HCT116 (cell line): ENCODE measurements at regions not wholly inside any gene's neighbourhood (a gene's known extent, or its start where the extent isn't known, plus 50 kb on each side); places are given as distances from the start of the nearest gene placed in this dataset.

Source experiments
- ATAC-seq: fragments of 200-7000 bp; cut with Tn5 transposase; 2 replicates; pipeline ENCODE4 v1.9.1; 2020; ENCODE audit warnings: mild to moderate bottlenecking, moderate library complexity
- BruUV-seq: library from RNA; stranded (reverse); fragments of 400-500 nt; replicated peaks from 2 replicates; lab custom pipeline; 2021; lab: Mats Ljungman, UMichigan
- CTCF ChIA-PET: fragments of 300-600 bp; sonication (Branson Sonifier 250); formaldehyde crosslinking; loops from one replicate; lab custom pipeline; 2021; ENCODE audit warnings: antibody characterized with exemption; lab: Charles Lee
- POLR2A ChIA-PET: fragments of 300-600, 350-600 bp; sonication (Branson Sonifier 250); formaldehyde crosslinking; loops from one replicate; lab custom pipeline; 2021; ENCODE audit warnings: antibody characterized with exemption; lab: Charles Lee
- RAD21 ChIA-PET, 2 experiments: fragments of 300-600 bp; sonication (Branson Sonifier 250); formaldehyde crosslinking; loops; one replicate each; lab custom pipeline; 2023; ENCODE audit warnings: low total read pairs in 2 of 2; ENCODE audit not compliant: uncharacterized antibody in 2 of 2, unreplicated experiment in 2 of 2, low non-redundant PET in 1 of 2; lab: Charles Lee
- DNase-seq: peaks from one replicate; pipeline ENCODE4 v3.0.0-alpha.2; 2010; ENCODE audit warnings: low read depth, low spot score
- H2AFZ ChIP-seq: fragments of 200-600 bp; shearing (Covaris generic), sonication (generic); 2 replicates; pipeline ENCODE4 v1.6.1; 2017; ENCODE audit warnings: low read depth, mixed run types, mixed read lengths, antibody characterized with exemption, low read length; ENCODE audit not compliant: poor library complexity, severe bottlenecking
- H3K27ac ChIP-seq: 2 replicates; pipeline ENCODE4 v1.5.1; 2012; ENCODE audit warnings: low read depth, low read length
- H3K27me3 ChIP-seq: fragments of 200-600 bp; sonication (generic); 2 replicates; pipeline ENCODE4 v1.6.1; 2016; ENCODE audit warnings: mixed run types, low read length, mixed read lengths; ENCODE audit not compliant: insufficient read depth
- H3K36me3 ChIP-seq, 2 experiments: fragments of 200-500 bp in 1 of 2; fragments of 200-600 bp in 1 of 2; sonication (Bioruptor generic) in 1 of 2; sonication (generic) in 1 of 2; 2 replicates each; pipeline versions ENCODE4 v1.5.1 to v1.6.1; 2014 to 2016; ENCODE audit warnings: low read length in 2 of 2, inconsistent platforms in 1 of 2, mixed read lengths in 1 of 2, mixed run types in 1 of 2; ENCODE audit not compliant: insufficient read depth in 2 of 2, control insufficient read depth in 1 of 2
- H3K4me1 ChIP-seq, 2 experiments: fragments of 200-600 bp in 1 of 2; sonication (generic) in 1 of 2; 2 replicates each; pipeline versions ENCODE4 v1.5.1 to v1.6.1; 2012 to 2017; ENCODE audit warnings: low read length in 2 of 2, inconsistent platforms in 1 of 2, mild to moderate bottlenecking in 1 of 2, mixed read lengths in 1 of 2, mixed run types in 1 of 2, moderate library complexity in 1 of 2; ENCODE audit not compliant: insufficient read depth in 2 of 2, control insufficient read depth in 1 of 2
- H3K4me2 ChIP-seq: fragments of 200-600 bp; sonication (generic); 2 replicates; pipeline ENCODE4 v1.6.1; 2017; ENCODE audit warnings: mixed run types, low read length, mixed read lengths
- H3K4me3 ChIP-seq, 2 experiments: fragments of 200-600 bp in 1 of 2; sonication (generic) in 1 of 2; replicated peaks in 1 of 2; 2 replicates each; pipeline ENCODE4 v1.5.1; 2011 to 2016; ENCODE audit warnings: low read length in 2 of 2, control low read depth in 1 of 2, low read depth in 1 of 2, mild to moderate bottlenecking in 1 of 2, mixed read lengths in 1 of 2, mixed run types in 1 of 2
- H3K79me2 ChIP-seq: fragments of 200-600 bp; sonication (generic); 2 replicates; pipeline ENCODE4 v1.6.1; 2017; ENCODE audit warnings: mild to moderate bottlenecking, mixed run types, low read length, moderate library complexity, mixed read lengths; ENCODE audit not compliant: insufficient read depth
- H3K9ac ChIP-seq: fragments of 200-600 bp; sonication (generic); 2 replicates; pipeline ENCODE4 v1.6.1; 2016; ENCODE audit warnings: low read length, mixed read lengths
- H3K9me2 ChIP-seq: fragments of 200-600 bp; sonication (generic), shearing (Covaris generic); 2 replicates; pipeline ENCODE4 v1.6.1; 2017; ENCODE audit warnings: mixed run types, mild to moderate bottlenecking, moderate library complexity; ENCODE audit not compliant: insufficient read depth
- H3K9me3 ChIP-seq, 2 experiments: fragments of 200-500 bp in 1 of 2; fragments of 200-600 bp in 1 of 2; sonication (Bioruptor generic) in 1 of 2; sonication (generic) in 1 of 2; 2 replicates each; pipeline ENCODE4 v1.6.1; 2014 to 2017; ENCODE audit warnings: low read length in 2 of 2, mixed read lengths in 2 of 2, inconsistent platforms in 1 of 2, low read depth in 1 of 2, mild to moderate bottlenecking in 1 of 2, mixed run types in 1 of 2, moderate library complexity in 1 of 2; ENCODE audit not compliant: control insufficient read depth in 1 of 2, insufficient read depth in 1 of 2
- H4K20me1 ChIP-seq: fragments of 200-600 bp; sonication (generic), shearing (Covaris generic); 2 replicates; pipeline ENCODE4 v1.6.1; 2017; ENCODE audit warnings: mixed run types, mild to moderate bottlenecking, moderate library complexity; ENCODE audit not compliant: insufficient read depth
- CBX3 ChIP-seq: IDR thresholded peaks from 2 replicates; pipeline ENCODE4 v1.6.1; 2012; ENCODE audit warnings: low read depth
- CEBPB ChIP-seq: IDR thresholded peaks from 2 replicates; pipeline ENCODE4 v1.6.1; 2012; ENCODE audit warnings: low read depth
- ELF1 ChIP-seq: IDR thresholded peaks from 2 replicates; pipeline ENCODE4 v1.6.1; 2012; ENCODE audit warnings: low read depth, borderline replicate concordance
- EZH2 ChIP-seq: fragments of 200-600 bp; sonication (generic); IDR thresholded peaks from 2 replicates; pipeline ENCODE4 v1.6.1; 2017; ENCODE audit warnings: antibody characterized with exemption, mixed run types
- FOSL1 ChIP-seq: IDR thresholded peaks from 2 replicates; pipeline ENCODE4 v1.6.1; 2012; ENCODE audit warnings: low read depth
- POLR2A ChIP-seq: IDR thresholded peaks from 2 replicates; pipeline ENCODE4 v1.7.0; 2011; ENCODE audit warnings: borderline replicate concordance; ENCODE audit not compliant: insufficient read depth, insufficient read length; ENCODE audit errors: extremely low read depth
- POLR2AphosphoS5 ChIP-seq: IDR thresholded peaks from 2 replicates; pipeline ENCODE4 v1.6.1; 2011; ENCODE audit warnings: mild to moderate bottlenecking, low read depth, low read length, moderate library complexity
- RAD21 ChIP-seq: IDR thresholded peaks from 2 replicates; pipeline ENCODE4 v1.6.1; 2012; ENCODE audit warnings: low read depth, mild to moderate bottlenecking
- SIN3A ChIP-seq: IDR thresholded peaks from 2 replicates; pipeline ENCODE4 v1.6.1; 2012; ENCODE audit warnings: low read depth
- SP1 ChIP-seq: IDR thresholded peaks from 2 replicates; pipeline ENCODE4 v1.6.1; 2012; ENCODE audit warnings: low read depth
- SRF ChIP-seq: IDR thresholded peaks from 2 replicates; pipeline ENCODE4 v1.6.1; 2012; ENCODE audit warnings: low read depth
- TCF7L2 ChIP-seq: IDR thresholded peaks from 2 replicates; pipeline ENCODE4 v1.7.0; 2011; ENCODE audit warnings: borderline replicate concordance, inconsistent platforms; ENCODE audit not compliant: insufficient read depth, insufficient read length; ENCODE audit errors: extremely low read depth
- YY1 ChIP-seq: IDR thresholded peaks from 2 replicates; pipeline ENCODE4 v1.6.1; 2011; ENCODE audit warnings: low read length, low read depth, moderate library complexity, mild to moderate bottlenecking; ENCODE audit not compliant: insufficient replicate concordance; ENCODE audit errors: extremely low read depth
- ZBTB33 ChIP-seq: IDR thresholded peaks from 2 replicates; pipeline ENCODE4 v1.6.1; 2011; ENCODE audit warnings: mild to moderate bottlenecking, low read length, moderate library complexity; ENCODE audit not compliant: insufficient replicate concordance; ENCODE audit errors: extremely low read depth
- ZNF274 ChIP-seq: fragments of 200-500 bp; sonication (Bioruptor generic); IDR thresholded peaks from 2 replicates; pipeline ENCODE4 v1.6.1; 2014; ENCODE audit warnings: mild to moderate bottlenecking, low read depth, low read length, inconsistent platforms
- intact Hi-C: fragments of 100-400 bp; cut with micrococcal nuclease; formaldehyde crosslinking; loops from 2 replicates; pipeline ENCODE4 v1.10.0; 2022
- TF ChIP-seq, protein P1 (sequence below): IDR thresholded peaks from 2 replicates; pipeline ENCODE4 v1.6.1; 2012
- TF ChIP-seq, protein P2 (sequence below): IDR thresholded peaks from 2 replicates; pipeline ENCODE4 v1.6.1; 2012

GRCh38 chr6:25006075-25006474, 70.3 kb upstream of the RIPOR2 start:
- Histone ChIP-seq H3K27ac (no peak overlapping the region), H4K20me1 (no peaks in the 10 kb centered on the region), H3K9ac (no peak overlapping the region), H3K36me3 (no peaks in the 10 kb centered on the region), H3K4me1 (peaks cover 7 to 12% of the 10 kb centered on the region in 2 experiments; a peak in 3 of 4 replicates), H3K4me2 (peak overlapping the region; percentile 45), H3K79me2 (no peaks in the 10 kb centered on the region), H3K9me2 (no peaks in the 10 kb centered on the region), H3K4me3 (no peak overlapping the region), H2AFZ (peak overlapping the region; percentile 66), H3K9me3 (no peaks in the 10 kb centered on the region), H3K27me3 (no peaks in the 10 kb centered on the region)
- CTCF ChIA-PET: interaction anchor here (2.1 kb wide), 1 partner anchor 12 kb away, joined by 10 read pairs; no protein-coding TSS in a partner anchor
- no peak for ATAC-seq
- no peak for TF ChIP-seq CEBPB
- TF ChIP-seq CBX3: no peak
- TF ChIP-seq EZH2: no peak
- TF ChIP-seq TCF7L2: no peak
- TF ChIP-seq, protein P1, sequence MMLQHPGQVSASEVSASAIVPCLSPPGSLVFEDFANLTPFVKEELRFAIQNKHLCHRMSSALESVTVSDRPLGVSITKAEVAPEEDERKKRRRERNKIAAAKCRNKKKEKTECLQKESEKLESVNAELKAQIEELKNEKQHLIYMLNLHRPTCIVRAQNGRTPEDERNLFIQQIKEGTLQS: no peak
- TF ChIP-seq ELF1: no peak
- TF ChIP-seq POLR2A: no peak
- no peak for TF ChIP-seq ZBTB33
- TF ChIP-seq, protein P2, sequence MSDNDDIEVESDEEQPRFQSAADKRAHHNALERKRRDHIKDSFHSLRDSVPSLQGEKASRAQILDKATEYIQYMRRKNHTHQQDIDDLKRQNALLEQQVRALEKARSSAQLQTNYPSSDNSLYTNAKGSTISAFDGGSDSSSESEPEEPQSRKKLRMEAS: no peak
- TF ChIP-seq FOSL1: no peak
- no peak for TF ChIP-seq ZNF274
- no peak for TF ChIP-seq RAD21
- no peak for TF ChIP-seq SIN3A
- TF ChIP-seq SRF: no peak
- no peak for TF ChIP-seq SP1
- no peak for TF ChIP-seq YY1
- TF ChIP-seq POLR2AphosphoS5: no peak
- BruUV-seq: no TSS peak
- intact Hi-C loops: no loop called here
- RAD21 ChIA-PET: no interaction called here
- DNase-seq: no peak
- POLR2A ChIA-PET: no interaction called here
